GM19023 (cell line): ENCODE measurements at regions not wholly inside any gene's neighbourhood (a gene's known extent, or its start where the extent isn't known, plus 50 kb on each side); places are given as distances from the start of the nearest gene placed in this dataset.

Experiments used
- ATAC-seq: cut with Tn5 transposase; IDR thresholded peaks from one replicate; pipeline ENCODE4 v1.9.1; 2021; ENCODE audit warnings: mild to moderate bottlenecking, moderate library complexity; ENCODE audit not compliant: unreplicated experiment

GRCh38 chr1:195584870-195585624, 1023.2 kb downstream of the KCNT2 start:
- ATAC-seq = no peak

- no peak for ATAC-seq
Measured at GRCh38 chr1:195580988-195581387, 1027.3 kb downstream of the KCNT2 start.

- ATAC-seq = no peak
Measured at GRCh38 chr1:195577748-195578147, 1030.5 kb downstream of the KCNT2 start.

- ATAC-seq = no peak
Measured at GRCh38 chr1:195576641-195577040, 1031.6 kb downstream of the KCNT2 start.

- ATAC-seq = no peak
Measured at GRCh38 chr1:195574511-195574910, 1033.7 kb downstream of the KCNT2 start.

- no peak for ATAC-seq
Measured at GRCh38 chr1:195569934-195570333, 1038.3 kb downstream of the KCNT2 start.

- ATAC-seq = no peak
Measured at GRCh38 chr1:195568389-195568788, 1039.9 kb downstream of the KCNT2 start.

GRCh38 chr1:195562074-195562473, 1046.2 kb downstream of the KCNT2 start:
- no peak for ATAC-seq

GRCh38 chr1:195550071-195550862, 1058.0 kb downstream of the KCNT2 start:
- ATAC-seq = no peak

GRCh38 chr1:195530961-195531360, 1077.3 kb downstream of the KCNT2 start:
- ATAC-seq = no peak

GRCh38 chr1:195529881-195530280, 1078.4 kb downstream of the KCNT2 start:
- no peak for ATAC-seq

GRCh38 chr1:195520757-195521156, 1087.5 kb downstream of the KCNT2 start:
- ATAC-seq = no peak

- no peak for ATAC-seq
Measured at GRCh38 chr1:195516036-195516435, 1092.2 kb downstream of the KCNT2 start.

- ATAC-seq = no peak
Measured at GRCh38 chr1:195511501-195511900, 1096.7 kb downstream of the KCNT2 start.

GRCh38 chr1:195501118-195501517, 1107.1 kb downstream of the KCNT2 start:
- no peak for ATAC-seq

GRCh38 chr1:195495720-195496635, 1112.3 kb downstream of the KCNT2 start:
- no peak for ATAC-seq

GRCh38 chr1:195482137-195482536, 1126.1 kb downstream of the KCNT2 start:
- no peak for ATAC-seq

- no peak for ATAC-seq
Measured at GRCh38 chr1:195481293-195481692, 1126.9 kb downstream of the KCNT2 start.

GRCh38 chr1:195475568-195475967, 1132.7 kb downstream of the KCNT2 start:
- ATAC-seq = no peak

- no peak for ATAC-seq
Measured at GRCh38 chr1:195472291-195472690, 1135.9 kb downstream of the KCNT2 start.

- no peak for ATAC-seq
Measured at GRCh38 chr1:195466639-195467038, 1141.6 kb downstream of the KCNT2 start.
